Stomach (tissue), 8 donors: ENCODE measurements at regions not wholly inside any gene's neighbourhood (a gene's known extent, or its start where the extent isn't known, plus 50 kb on each side); places are given as distances from the start of the nearest gene placed in this dataset.

Experiments
- DNase-seq, 2 donors: peaks; one replicate each; pipeline versions ENCODE4 v3.0.0 to v3.0.0-alpha.2; 2013 to 2019
- H3K27ac ChIP-seq, 5 donors: fragments of 200-600 bp in 4 of 5; sonication (generic) in 4 of 5; one replicate each; pipeline ENCODE4 v1.5.1; 2013 to 2019; ENCODE audit warnings: mild to moderate bottlenecking in 1 of 5, moderate library complexity in 1 of 5
- H3K27me3 ChIP-seq, 3 donors: fragments of 200-600 bp; sonication (generic); one replicate each; pipeline ENCODE4 v1.5.1; 2017 to 2019; ENCODE audit warnings: mixed run types in 1 of 3
- H3K36me3 ChIP-seq, 4 donors: fragments of 200-600 bp; sonication (generic); 1 replicate in 3 of 4; 2 replicates in 1 of 4; pipeline ENCODE4 v1.5.1; 2016 to 2019
- H3K4me1 ChIP-seq, 4 donors: fragments of 200-600 bp; sonication (generic); one replicate each; pipeline ENCODE4 v1.5.1; 2016 to 2019
- H3K4me3 ChIP-seq, 4 donors: fragments of 200-600 bp; sonication (generic) in 3 of 4; one replicate each; pipeline ENCODE4 v1.5.1; 2016 to 2019; ENCODE audit warnings: mild to moderate bottlenecking in 1 of 4
- H3K9me3 ChIP-seq, 4 donors: fragments of 200-600 bp; sonication (generic); one replicate each; pipeline ENCODE4 v1.5.1; 2016 to 2019
- CTCF ChIP-seq, 7 experiments: fragments of 450-650 bp in 4 of 7; fragments of 200-600 bp in 3 of 7; sonication (generic) in 3 of 7; IDR thresholded peaks; one replicate each; pipeline ENCODE4 v1.5.1; 2016 to 2019; ENCODE audit warnings: antibody characterized with exemption in 7 of 7, control low read depth in 2 of 7, mild to moderate bottlenecking in 1 of 7
- EP300 ChIP-seq: sonication (generic); formaldehyde crosslinking; IDR thresholded peaks from one replicate; pipeline ENCODE4 v1.6.1; 2017; ENCODE audit warnings: antibody characterized with exemption
- POLR2A ChIP-seq, 4 donors: fragments of 450-650 bp; IDR thresholded peaks; one replicate each; pipeline ENCODE4 v1.6.1; 2016; ENCODE audit warnings: antibody characterized with exemption in 4 of 4, control low read depth in 2 of 4, mild to moderate bottlenecking in 1 of 4, moderate library complexity in 1 of 4
- POLR2AphosphoS5 ChIP-seq, 3 donors: sonication (generic); formaldehyde crosslinking; IDR thresholded peaks; one replicate each; pipeline ENCODE4 v1.6.1; 2016; ENCODE audit warnings: antibody characterized with exemption in 3 of 3
- WGBS, 5 donors: extraction: QIAGEN DNeasy Blood & Tissue Kit in 3 of 5; methylation state at CpG; one replicate each; pipeline versions ENCODE4 v1.1.5 to v1.1.7; 2013 to 2018; 5-methylcytosine and 5-hydroxymethylcytosine counted together
- intact Hi-C: fragments of 100-400 bp; cut with DNase I; formaldehyde crosslinking; loops from one replicate; pipeline ENCODE4 v1.15.1; 2023; ENCODE audit warnings: low total_unique reads
- donor health status: healthy with polysubstance abuse.
- donor health status: Bipolar disorder and iron deficiency.
- donor health status: healthy.

GRCh38 chr5:124906339-124907097, 160.1 kb upstream of the ZNF608 start:
- peak; percentile 62 to 91 for DNase-seq
- Histone ChIP-seq H3K9me3 (no peaks in the 10 kb centered on the region), H3K36me3 (no peaks in the 10 kb centered on the region), H3K27ac (peak overlapping the region; percentile 59 to 88 (median 77)), H3K27me3 (no peaks in the 10 kb centered on the region), H3K4me3 (no peak overlapping the region), H3K4me1 (peaks cover 24 to 67% (median 45%) of the 10 kb centered on the region in 4 donors)
- TF ChIP-seq POLR2AphosphoS5 (IDR thresholded peaks at IDR 0.05) (peak; percentile 59 to 81 (median 60)), CTCF (IDR thresholded peaks at IDR 0.05) (no peak)
- intact Hi-C loops = no loop called here
- 1 to 8% (median 5%) methylated on average over 6 of the region's 6 CpGs for WGBS, 5 donors

GRCh38 chr5:124907098-124907644, 160.7 kb upstream of the ZNF608 start:
- Histone ChIP-seq H3K27me3 (no peaks in the 10 kb centered on the region), H3K36me3 (no peaks in the 10 kb centered on the region), H3K4me3 (no peak overlapping the region), H3K9me3 (no peaks in the 10 kb centered on the region), H3K4me1 (peaks cover 19 to 61% (median 42%) of the 10 kb centered on the region in 4 donors), H3K27ac (peak overlapping the region; percentile 59 to 88 (median 77))
- TF ChIP-seq POLR2AphosphoS5 (IDR thresholded peaks at IDR 0.05) (no peak), CTCF (IDR thresholded peaks at IDR 0.05) (no peak), EP300 (no peak), POLR2A (IDR thresholded peaks at IDR 0.05) (no peak)
- intact Hi-C loops = no loop called here
- WGBS, 5 donors = 87 to 92% (median 89%) methylated on average over 12 of the region's 12 CpGs
- DNase-seq = no peak

GRCh38 chr5:124908581-124909451, 162.4 kb upstream of the ZNF608 start:
- DNase-seq = peak; percentile 52 to 70
- H3K4me3 ChIP-seq = no peak overlapping the region
- H3K36me3 ChIP-seq = no peaks in the 10 kb centered on the region
- 22 to 54% (median 39%) methylated on average over 7 of the region's 7 CpGs for WGBS, 5 donors
- H3K9me3 ChIP-seq = no peaks in the 10 kb centered on the region
- H3K4me1 ChIP-seq = peaks cover 19 to 53% (median 39%) of the 10 kb centered on the region in 4 donors
- TF ChIP-seq POLR2AphosphoS5 (IDR thresholded peaks at IDR 0.05) (peak in 2 of 3 donors; percentile 63 to 69), EP300 (no peak)
- no peaks in the 10 kb centered on the region for H3K27me3 ChIP-seq
- peak overlapping the region; percentile 1 to 63 (median 44) for H3K27ac ChIP-seq
- intact Hi-C loops = no loop called here

GRCh38 chr5:124909734-124910133, 163.3 kb upstream of the ZNF608 start:
- peaks cover 19 to 53% (median 39%) of the 10 kb centered on the region in 4 donors for H3K4me1 ChIP-seq
- DNase-seq = no peak
- H3K4me3 ChIP-seq = no peak overlapping the region
- no peaks in the 10 kb centered on the region for H3K27me3 ChIP-seq
- TF ChIP-seq CTCF (IDR thresholded peaks at IDR 0.05) = no peak
- TF ChIP-seq POLR2A (IDR thresholded peaks at IDR 0.05) = no peak
- TF ChIP-seq POLR2AphosphoS5 (IDR thresholded peaks at IDR 0.05) = no peak
- no peak for TF ChIP-seq EP300
- H3K27ac ChIP-seq = peak overlapping the region in 2 of 5 donors; percentile 9 to 63
- no peaks in the 10 kb centered on the region for H3K36me3 ChIP-seq
- 78 to 86% (median 80%) methylated on average over 5 of the region's 5 CpGs for WGBS, 5 donors
- intact Hi-C loops = no loop called here
- no peaks in the 10 kb centered on the region for H3K9me3 ChIP-seq
